ENCODE measurements at regions not wholly inside any gene's neighbourhood (a gene's known extent, or its start where the extent isn't known, plus 50 kb on each side); places are given as distances from the start of the nearest gene placed in this dataset.

- TF ChIP-seq CTCF (IDR thresholded peaks at IDR 0.05) = no peak
- H3K27ac ChIP-seq = no peak overlapping the region
- DNase-seq (ENCODE audit: low spot score) = no peak
- H3K4me3 ChIP-seq = no peak overlapping the region
Measured at GRCh38 chr6:121868206-121868605, 432.8 kb downstream of the GJA1 start.

- DNase-seq (ENCODE audit: low spot score) = no peak
- Histone ChIP-seq H3K4me3 (no peak overlapping the region), H3K27ac (no peak overlapping the region)
- no peak for TF ChIP-seq CTCF (IDR thresholded peaks at IDR 0.05)
Measured at GRCh38 chr6:121873595-121873994, 438.1 kb downstream of the GJA1 start.

GRCh38 chr6:121876721-121877120 is 441.3 kb downstream of the GJA1 start:
- TF ChIP-seq CTCF (IDR thresholded peaks at IDR 0.05) = no peak
- no peak overlapping the region for H3K4me3 ChIP-seq
- DNase-seq (ENCODE audit: low spot score) = no peak
- no peak overlapping the region for H3K27ac ChIP-seq

- DNase-seq (ENCODE audit: low spot score) = no peak
- H3K4me3 ChIP-seq = no peak overlapping the region
Measured at GRCh38 chr6:121879149-121879548, 443.7 kb downstream of the GJA1 start.

DNA sequence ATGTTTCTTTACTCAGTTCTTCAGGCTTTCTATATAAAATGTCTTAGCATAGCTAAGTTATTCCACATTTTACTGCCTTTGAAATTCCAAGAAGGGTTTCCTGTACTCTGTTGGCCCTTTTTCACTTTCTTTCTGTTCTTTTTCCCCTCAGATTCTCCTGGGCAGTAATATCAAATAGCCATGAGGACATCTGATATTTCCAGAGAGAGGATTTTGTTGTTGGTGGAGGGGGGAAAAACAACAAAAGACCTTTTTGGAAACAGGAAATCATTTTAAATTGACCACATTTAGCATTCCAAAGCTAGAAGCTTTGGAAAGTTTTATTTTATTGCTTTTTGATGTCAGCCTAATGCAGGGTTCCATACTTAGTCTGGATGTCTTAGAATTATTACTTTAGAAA is 445.4 kb downstream of the GJA1 start:
- DNase-seq (ENCODE audit: low spot score) = no peak
- Histone ChIP-seq H3K27ac (no peak overlapping the region), H3K4me3 (no peak overlapping the region)

More at GRCh38 chr6:121879149-121879548, 443.7 kb downstream of the GJA1 start:
- TF ChIP-seq CTCF (IDR thresholded peaks at IDR 0.05) = no peak
- no peak overlapping the region for H3K27ac ChIP-seq

GRCh38 chr6:121881974-121882667 is 446.7 kb downstream of the GJA1 start:
- H3K4me3 ChIP-seq = no peak overlapping the region
- no peak for TF ChIP-seq CTCF (IDR thresholded peaks at IDR 0.05)
- no peak overlapping the region for H3K27ac ChIP-seq
- DNase-seq (ENCODE audit: low spot score) = no peak

More for the DNA sequence above, 445.4 kb downstream of the GJA1 start:
- TF ChIP-seq CTCF (IDR thresholded peaks at IDR 0.05) = no peak

DNA sequence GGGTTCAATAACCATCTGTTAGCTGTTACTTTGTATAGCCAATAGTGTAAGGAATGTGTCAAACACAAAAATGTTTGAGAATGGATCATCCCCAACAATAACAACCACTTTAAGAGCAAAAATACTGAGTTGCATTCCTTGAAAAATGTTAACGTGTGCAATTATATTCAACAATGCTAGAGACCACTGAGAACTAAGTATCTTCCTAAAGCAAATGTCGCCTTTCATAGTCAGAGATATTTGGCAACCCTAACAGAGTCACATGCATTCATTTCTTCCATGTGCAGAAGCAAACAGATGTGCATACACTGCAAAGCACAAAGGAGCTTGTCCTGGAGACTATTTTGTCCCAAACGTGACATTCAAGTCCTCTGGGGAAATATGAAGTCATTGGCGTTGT is 448.6 kb downstream of the GJA1 start:
- TF ChIP-seq CTCF (IDR thresholded peaks at IDR 0.05) = no peak
- Histone ChIP-seq H3K4me3 (no peak overlapping the region), H3K27ac (no peak overlapping the region)
- DNase-seq (ENCODE audit: low spot score) = no peak
